Thyroid gland (tissue), 4 donors: ENCODE measurements at regions not wholly inside any gene's neighbourhood (a gene's known extent, or its start where the extent isn't known, plus 50 kb on each side); places are given as distances from the start of the nearest gene placed in this dataset.

Source experiments
- CTCF ChIP-seq, 6 experiments: fragments of 200-600 bp in 3 of 6; fragments of 450-650 bp in 3 of 6; sonication (generic) in 3 of 6; IDR thresholded peaks; one replicate each; pipeline ENCODE4 v1.5.1; 2016 to 2019; ENCODE audit warnings: antibody characterized with exemption in 6 of 6, mild to moderate bottlenecking in 2 of 6, inconsistent platforms in 1 of 6, moderate library complexity in 1 of 6
- POLR2A ChIP-seq, 2 donors: fragments of 450-650 bp; IDR thresholded peaks; one replicate each; pipeline ENCODE4 v1.6.1; 2017; ENCODE audit warnings: antibody characterized with exemption in 2 of 2, mild to moderate bottlenecking in 2 of 2, moderate library complexity in 1 of 2

- TF ChIP-seq CTCF (IDR thresholded peaks at IDR 0.05): no peak
- no peak for TF ChIP-seq POLR2A (IDR thresholded peaks at IDR 0.05)
Observed at GRCh38 chr12:107875786-107876185, 101.3 kb downstream of the ASCL4 start.
